HFFc6 (cell line): ENCODE measurements at regions not wholly inside any gene's neighbourhood (a gene's known extent, or its start where the extent isn't known, plus 50 kb on each side); places are given as distances from the start of the nearest gene placed in this dataset.

Experiments
- DNase-seq: peaks from one replicate; pipeline ENCODE4 v3.0.0-alpha.2; 2018
- H3K27ac Mint-ChIP-seq: 2 replicates; pipeline ENCODE4 v1.8.0; 2020; ENCODE audit warnings: mild to moderate bottlenecking, mixed read lengths
- H3K27me3 Mint-ChIP-seq: 2 replicates; pipeline ENCODE4 v1.8.0; 2021; ENCODE audit warnings: mild to moderate bottlenecking, moderate library complexity, mixed read lengths; ENCODE audit not compliant: insufficient read depth
- H3K36me3 Mint-ChIP-seq: 2 replicates; pipeline ENCODE4 v1.8.0; 2021; ENCODE audit warnings: low read depth, mixed read lengths
- H3K4me1 Mint-ChIP-seq: 2 replicates; pipeline ENCODE4 v1.8.0; 2020; ENCODE audit warnings: low read depth, mixed read lengths
- H3K4me3 Mint-ChIP-seq: 2 replicates; pipeline ENCODE4 v1.8.0; 2020; ENCODE audit warnings: mild to moderate bottlenecking, moderate library complexity, mixed read lengths
- H3K9me3 Mint-ChIP-seq: 2 replicates; pipeline ENCODE4 v1.8.0; 2020; ENCODE audit warnings: mild to moderate bottlenecking, mixed read lengths
- TF ChIP-seq, protein P1 (sequence below): fragments of 200-600 bp; sonication (generic); IDR thresholded peaks from 2 replicates; pipeline ENCODE4 v1.5.0; 2021; ENCODE audit warnings: antibody characterized with exemption, mild to moderate bottlenecking

- Mint-ChIP-seq H3K9me3 (peaks cover 43% of the 10 kb centered on the region), H3K27me3 (no peaks in the 10 kb centered on the region; the same call in 1 of the 2 replicates), H3K27ac (no peak overlapping the region), H3K36me3 (no peaks in the 10 kb centered on the region; the same call in 1 of the 2 replicates), H3K4me1 (no peaks in the 10 kb centered on the region), H3K4me3 (no peak overlapping the region)
- TF ChIP-seq, protein P1, sequence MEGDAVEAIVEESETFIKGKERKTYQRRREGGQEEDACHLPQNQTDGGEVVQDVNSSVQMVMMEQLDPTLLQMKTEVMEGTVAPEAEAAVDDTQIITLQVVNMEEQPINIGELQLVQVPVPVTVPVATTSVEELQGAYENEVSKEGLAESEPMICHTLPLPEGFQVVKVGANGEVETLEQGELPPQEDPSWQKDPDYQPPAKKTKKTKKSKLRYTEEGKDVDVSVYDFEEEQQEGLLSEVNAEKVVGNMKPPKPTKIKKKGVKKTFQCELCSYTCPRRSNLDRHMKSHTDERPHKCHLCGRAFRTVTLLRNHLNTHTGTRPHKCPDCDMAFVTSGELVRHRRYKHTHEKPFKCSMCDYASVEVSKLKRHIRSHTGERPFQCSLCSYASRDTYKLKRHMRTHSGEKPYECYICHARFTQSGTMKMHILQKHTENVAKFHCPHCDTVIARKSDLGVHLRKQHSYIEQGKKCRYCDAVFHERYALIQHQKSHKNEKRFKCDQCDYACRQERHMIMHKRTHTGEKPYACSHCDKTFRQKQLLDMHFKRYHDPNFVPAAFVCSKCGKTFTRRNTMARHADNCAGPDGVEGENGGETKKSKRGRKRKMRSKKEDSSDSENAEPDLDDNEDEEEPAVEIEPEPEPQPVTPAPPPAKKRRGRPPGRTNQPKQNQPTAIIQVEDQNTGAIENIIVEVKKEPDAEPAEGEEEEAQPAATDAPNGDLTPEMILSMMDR = no peak
- no peak for DNase-seq
These were observed 368.4 kb downstream of the IRX2 start for GRCh38 chr5:2382776-2383697.

DNA sequence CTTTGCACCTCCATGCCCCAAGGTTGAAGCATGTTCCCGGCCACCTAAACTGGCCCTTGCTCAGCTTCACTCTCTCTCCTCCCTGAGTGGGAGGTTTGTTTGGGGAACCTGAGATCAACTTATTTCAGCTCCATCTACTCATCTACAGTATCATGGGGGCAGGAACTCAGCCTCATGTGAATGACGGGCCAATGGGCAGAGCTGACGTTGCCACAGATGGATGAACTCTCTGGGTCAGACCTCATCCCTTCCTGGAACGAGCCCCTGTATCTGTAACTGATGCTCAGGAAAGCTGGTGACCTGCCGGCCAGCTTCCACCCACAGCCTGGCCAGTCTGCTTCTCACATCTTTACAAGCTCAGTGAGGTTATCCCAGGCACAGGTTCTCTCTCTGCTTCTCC lies 369.6 kb downstream of the IRX2 start:
- no peaks in the 10 kb centered on the region; the same call in 1 of the 2 replicates for H3K36me3 Mint-ChIP-seq
- H3K27ac Mint-ChIP-seq = no peak overlapping the region
- no peak for DNase-seq
- H3K4me1 Mint-ChIP-seq = no peaks in the 10 kb centered on the region
- H3K9me3 Mint-ChIP-seq = peaks cover 52% of the 10 kb centered on the region
- TF ChIP-seq, protein P1 = no peak
- H3K4me3 Mint-ChIP-seq = no peak overlapping the region
- no peaks in the 10 kb centered on the region; the same call in 1 of the 2 replicates for H3K27me3 Mint-ChIP-seq

GRCh38 chr5:2381070-2381469 lies 370.4 kb downstream of the IRX2 start:
- no peak overlapping the region for H3K4me3 Mint-ChIP-seq
- TF ChIP-seq, protein P1 = no peak
- no peak for DNase-seq
- H3K36me3 Mint-ChIP-seq = no peaks in the 10 kb centered on the region; the same call in 1 of the 2 replicates
- peaks cover 55% of the 10 kb centered on the region for H3K9me3 Mint-ChIP-seq
- H3K27ac Mint-ChIP-seq = no peak overlapping the region
- H3K4me1 Mint-ChIP-seq = no peaks in the 10 kb centered on the region
- no peaks in the 10 kb centered on the region; the same call in 1 of the 2 replicates for H3K27me3 Mint-ChIP-seq

GRCh38 chr5:2378976-2379375 lies 372.5 kb downstream of the IRX2 start:
- Mint-ChIP-seq H3K36me3 (no peaks in the 10 kb centered on the region; the same call in 1 of the 2 replicates), H3K4me1 (no peaks in the 10 kb centered on the region), H3K27me3 (no peaks in the 10 kb centered on the region), H3K4me3 (no peak overlapping the region), H3K27ac (no peak overlapping the region), H3K9me3 (peaks cover 62% of the 10 kb centered on the region)
- TF ChIP-seq, protein P1 = no peak
- no peak for DNase-seq

DNA sequence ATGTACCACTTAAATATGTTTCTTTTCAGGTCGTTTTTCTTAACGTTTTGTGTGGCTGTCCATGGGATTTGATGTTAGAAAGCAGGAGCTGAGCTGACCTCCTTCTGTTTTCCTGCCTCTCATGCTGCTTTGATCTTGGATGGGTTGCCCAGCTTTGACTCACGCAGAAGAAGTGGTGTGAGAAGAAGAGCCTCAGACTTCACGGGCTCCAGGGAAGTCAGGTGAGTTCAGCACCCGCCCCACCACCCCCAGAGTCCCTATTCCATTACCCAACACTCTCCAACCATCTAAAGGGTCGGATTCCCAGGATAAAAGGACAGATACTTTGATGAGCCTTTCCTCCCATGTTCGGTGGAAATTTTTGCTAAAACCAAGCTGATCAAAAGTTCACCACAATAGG lies 373.4 kb downstream of the IRX2 start:
- peaks cover 4% of the 10 kb centered on the region for H3K36me3 Mint-ChIP-seq
- DNase-seq = no peak
- no peaks in the 10 kb centered on the region for H3K4me1 Mint-ChIP-seq
- TF ChIP-seq, protein P1 = no peak
- H3K4me3 Mint-ChIP-seq = no peak overlapping the region
- H3K9me3 Mint-ChIP-seq = peaks cover 68% of the 10 kb centered on the region
- H3K27ac Mint-ChIP-seq = no peak overlapping the region
- no peaks in the 10 kb centered on the region for H3K27me3 Mint-ChIP-seq
